K562 (cell line): ENCODE measurements at regions not wholly inside any gene's neighbourhood (a gene's known extent, or its start where the extent isn't known, plus 50 kb on each side); places are given as distances from the start of the nearest gene placed in this dataset.
"Not testable (repeated sequence)": the region's sequence is repeated elsewhere in the genome, so short reads cannot be mapped to it uniquely, and the experiment has no call there.

Experiments
- HDAC1 ChIP-seq, 2 experiments: fragments of 450-650 bp; IDR thresholded peaks; 2 replicates each; pipeline ENCODE4 v1.6.1; 2016 to 2017; ENCODE audit warnings: inconsistent platforms in 1 of 2, mild to moderate bottlenecking in 1 of 2, moderate library complexity in 1 of 2
- ZNF639 ChIP-seq, 2 experiments: fragments of 200-800 bp in 1 of 2; sonication (Bioruptor generic) in 1 of 2; sonication (generic) in 1 of 2; formaldehyde crosslinking in 1 of 2; IDR thresholded peaks in 1 of 2; conservative IDR thresholded peaks in 1 of 2; 2 replicates each; pipeline versions ENCODE4 v1.5.0 to v1.6.1; 2016 to 2020; ENCODE audit warnings: missing compliant biosample characterization in 1 of 2, missing genetic modification characterization in 1 of 2, missing genetic modification reagents in 1 of 2

- TF ChIP-seq HDAC1 (IDR thresholded peaks at IDR 0.05); ZNF639 (CRISPR knock-in tag; conservative IDR thresholded peaks at IDR 0.05 in 1 of 2, IDR thresholded peaks at IDR 0.05 in 1 of 2): not testable (repeated sequence)
These were observed 70.5 kb upstream of the ITGB1 start for GRCh38 chr10:33028515-33028914.
